ENCODE measurements at regions not wholly inside any gene's neighbourhood (a gene's known extent, or its start where the extent isn't known, plus 50 kb on each side); places are given as distances from the start of the nearest gene placed in this dataset.
A peak's percentile ranks its signal among the peaks of the same experiment; 100 is the strongest.

DNA sequence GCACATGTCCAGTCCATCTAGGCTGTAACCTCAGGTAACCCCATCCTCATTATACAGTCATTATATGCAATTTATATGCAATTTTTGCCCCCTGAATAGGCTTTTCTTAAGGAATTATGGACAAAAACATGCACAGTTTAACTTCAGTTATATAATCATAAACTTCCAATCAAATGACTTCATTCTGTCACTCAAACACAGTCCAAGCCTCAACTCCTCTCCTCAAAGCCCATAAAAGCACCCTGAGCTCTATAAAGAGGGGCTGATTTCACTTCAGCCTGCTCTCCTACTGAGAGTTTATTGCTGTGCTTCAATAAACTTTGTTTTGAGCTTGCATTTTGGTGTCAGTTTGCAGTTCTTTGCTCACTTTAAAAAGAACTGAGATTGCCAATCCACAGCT is 1805.5 kb downstream of the BRINP3 start:
- DNase-seq (ENCODE audit: low read depth in 1 of 2, low spot score in 1 of 2), result no peak
- Histone ChIP-seq H3K4me2 (no peak overlapping the region), H3K9me3 (no peaks in the 10 kb centered on the region), H3K27ac (no peak overlapping the region), H3K4me1 (peaks cover 8% of the 10 kb centered on the region; the same call in 1 of the 3 replicates), H3K4me3 (no peak overlapping the region)
- no peak for FAIRE-seq
- ChIA-PET CTCF (no interaction called here), POLR2A (no interaction called here)
- TF ChIP-seq TFCP2L1 (CRISPR knock-in tag; IDR thresholded peaks at IDR 0.05) (no peak), BHLHE40 (IDR thresholded peaks at IDR 0.05; ENCODE audit: low read depth, low read length) (no peak), SMC3 (IDR thresholded peaks at IDR 0.05) (no peak), HOXB5 (CRISPR knock-in tag; IDR thresholded peaks at IDR 0.05) (no peak), GATA3 (IDR thresholded peaks at IDR 0.05; ENCODE audit: borderline replicate concordance) (no peak), HOXB13 (CRISPR knock-in tag; IDR thresholded peaks at IDR 0.05; ENCODE audit: low read depth) (no peak), NPAS2 (CRISPR knock-in tag; IDR thresholded peaks at IDR 0.05; ENCODE audit: borderline replicate concordance) (no peak)
- TF ChIP-seq, protein P1, sequence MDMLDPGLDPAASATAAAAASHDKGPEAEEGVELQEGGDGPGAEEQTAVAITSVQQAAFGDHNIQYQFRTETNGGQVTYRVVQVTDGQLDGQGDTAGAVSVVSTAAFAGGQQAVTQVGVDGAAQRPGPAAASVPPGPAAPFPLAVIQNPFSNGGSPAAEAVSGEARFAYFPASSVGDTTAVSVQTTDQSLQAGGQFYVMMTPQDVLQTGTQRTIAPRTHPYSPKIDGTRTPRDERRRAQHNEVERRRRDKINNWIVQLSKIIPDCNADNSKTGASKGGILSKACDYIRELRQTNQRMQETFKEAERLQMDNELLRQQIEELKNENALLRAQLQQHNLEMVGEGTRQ (IDR thresholded peaks at IDR 0.05), result no peak
- ATAC-seq, result no peak

DNA sequence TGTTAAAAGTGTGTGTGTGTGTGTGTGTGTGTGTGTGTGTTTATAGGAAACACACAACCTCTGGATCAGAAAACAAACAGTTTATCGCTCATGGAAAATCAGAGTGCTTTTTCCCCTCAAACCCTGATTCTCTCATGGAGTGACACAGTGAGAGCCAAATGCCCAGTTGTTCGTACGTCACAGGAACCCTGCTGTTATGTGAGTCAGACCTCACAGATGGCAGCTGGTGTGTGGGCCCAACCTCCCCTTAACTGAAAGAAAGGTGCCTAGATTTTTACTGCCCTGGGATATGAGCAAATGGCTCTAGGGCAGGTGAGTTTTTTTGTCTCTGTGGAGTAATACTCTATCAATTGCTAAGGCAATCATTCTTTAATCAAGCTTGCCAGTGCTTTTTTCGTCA is 1788.1 kb downstream of the BRINP3 start:
- Histone ChIP-seq H3K4me3 (no peak overlapping the region), H3K27ac (peak overlapping the region in 1 of 2 experiments; percentile 49; a peak in 1 of 6 replicates), H3K4me2 (no peak overlapping the region), H3K4me1 (no peaks in the 10 kb centered on the region), H3K9me3 (no peaks in the 10 kb centered on the region)
- CTCF ChIA-PET, result no interaction called here
- 30% methylated on average over 4 of the region's 4 CpGs for WGBS (ENCODE audit: missing lambda C conversion rate)
- POLR2A ChIA-PET, result no interaction called here
- FAIRE-seq (no peak), DNase-seq (ENCODE audit: low read depth in 1 of 2, low spot score in 1 of 2) (peak in 1 of 2 experiments; percentile 40), ATAC-seq (peak in 1 of 2 experiments; percentile 66; a peak in 1 of 6 replicates)
- no peak for TF ChIP-seq EHMT2 (IDR thresholded peaks at IDR 0.05; ENCODE audit: low read depth)
- TF ChIP-seq, protein P2, sequence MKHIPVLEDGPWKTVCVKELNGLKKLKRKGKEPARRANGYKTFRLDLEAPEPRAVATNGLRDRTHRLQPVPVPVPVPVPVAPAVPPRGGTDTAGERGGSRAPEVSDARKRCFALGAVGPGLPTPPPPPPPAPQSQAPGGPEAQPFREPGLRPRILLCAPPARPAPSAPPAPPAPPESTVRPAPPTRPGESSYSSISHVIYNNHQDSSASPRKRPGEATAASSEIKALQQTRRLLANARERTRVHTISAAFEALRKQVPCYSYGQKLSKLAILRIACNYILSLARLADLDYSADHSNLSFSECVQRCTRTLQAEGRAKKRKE (CRISPR knock-in tag; IDR thresholded peaks at IDR 0.05; ENCODE audit: low read depth), result no peak
- TF ChIP-seq, protein P3, sequence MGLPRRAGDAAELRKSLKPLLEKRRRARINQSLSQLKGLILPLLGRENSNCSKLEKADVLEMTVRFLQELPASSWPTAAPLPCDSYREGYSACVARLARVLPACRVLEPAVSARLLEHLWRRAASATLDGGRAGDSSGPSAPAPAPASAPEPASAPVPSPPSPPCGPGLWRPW (IDR thresholded peaks at IDR 0.05), result no peak
- TF ChIP-seq, protein P4, sequence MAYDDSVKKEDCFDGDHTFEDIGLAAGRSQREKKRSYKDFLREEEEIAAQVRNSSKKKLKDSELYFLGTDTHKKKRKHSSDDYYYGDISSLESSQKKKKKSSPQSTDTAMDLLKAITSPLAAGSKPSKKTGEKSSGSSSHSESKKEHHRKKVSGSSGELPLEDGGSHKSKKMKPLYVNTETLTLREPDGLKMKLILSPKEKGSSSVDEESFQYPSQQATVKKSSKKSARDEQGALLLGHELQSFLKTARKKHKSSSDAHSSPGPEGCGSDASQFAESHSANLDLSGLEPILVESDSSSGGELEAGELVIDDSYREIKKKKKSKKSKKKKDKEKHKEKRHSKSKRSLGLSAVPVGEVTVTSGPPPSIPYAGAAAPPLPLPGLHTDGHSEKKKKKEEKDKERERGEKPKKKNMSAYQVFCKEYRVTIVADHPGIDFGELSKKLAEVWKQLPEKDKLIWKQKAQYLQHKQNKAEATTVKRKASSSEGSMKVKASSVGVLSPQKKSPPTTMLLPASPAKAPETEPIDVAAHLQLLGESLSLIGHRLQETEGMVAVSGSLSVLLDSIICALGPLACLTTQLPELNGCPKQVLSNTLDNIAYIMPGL (CRISPR knock-in tag; IDR thresholded peaks at IDR 0.05; ENCODE audit: borderline replicate concordance), result no peak
- TF ChIP-seq FOSB (CRISPR knock-in tag; IDR thresholded peaks at IDR 0.05), result no peak
- TF ChIP-seq KDM1A (IDR thresholded peaks at IDR 0.05; ENCODE audit: low read depth), result no peak
- TF ChIP-seq CBX8 (IDR thresholded peaks at IDR 0.05), result no peak
- no peak for TF ChIP-seq CBX2 (IDR thresholded peaks at IDR 0.05; ENCODE audit: borderline replicate concordance, low read depth)
- no peak for TF ChIP-seq MAZ (IDR thresholded peaks at IDR 0.05; ENCODE audit: borderline replicate concordance, low read depth, low read length)
- no peak for TF ChIP-seq NFE2L2 (conservative IDR thresholded peaks at IDR 0.05; ENCODE audit: low read length)

DNA sequence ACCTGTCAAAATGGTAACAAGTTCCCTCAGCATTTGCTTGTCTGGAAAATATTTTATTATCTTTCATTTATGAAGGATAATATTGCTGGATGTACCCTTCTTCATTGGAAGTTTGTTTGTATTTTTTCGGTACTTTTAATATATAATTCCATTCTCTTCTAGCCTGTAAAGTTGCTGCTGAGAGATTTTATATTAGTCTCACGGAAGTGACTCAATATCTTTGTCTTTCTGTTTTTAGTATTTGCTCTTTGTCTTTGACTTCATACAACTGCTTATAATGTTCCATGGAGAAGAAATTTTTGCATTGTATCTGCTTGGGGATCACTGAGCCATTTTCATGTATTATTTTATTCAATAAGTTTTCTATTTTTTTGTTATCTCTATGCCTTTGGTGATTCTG is 1777.5 kb downstream of the BRINP3 start:
- Histone ChIP-seq H3K9me3 (no peaks in the 10 kb centered on the region), H3K4me1 (no peaks in the 10 kb centered on the region), H3K4me3 (no peak overlapping the region), H3K4me2 (no peak overlapping the region), H3K27ac (no peak overlapping the region)
- ChIA-PET POLR2A (no interaction called here), CTCF (no interaction called here)
- 70% methylated on average over 2 of the region's 2 CpGs for whole genome bisulfite sequencing (ENCODE audit: missing lambda C conversion rate)
- no peak for DNase-seq (ENCODE audit: low read depth in 1 of 2, low spot score in 1 of 2)
- FAIRE-seq, result no peak
- no peak for ATAC-seq
- TF ChIP-seq BHLHE40 (IDR thresholded peaks at IDR 0.05; ENCODE audit: low read depth, low read length), result no peak
- no peak for TF ChIP-seq HEYL (CRISPR knock-in tag; IDR thresholded peaks at IDR 0.05)
- TF ChIP-seq, protein P5, sequence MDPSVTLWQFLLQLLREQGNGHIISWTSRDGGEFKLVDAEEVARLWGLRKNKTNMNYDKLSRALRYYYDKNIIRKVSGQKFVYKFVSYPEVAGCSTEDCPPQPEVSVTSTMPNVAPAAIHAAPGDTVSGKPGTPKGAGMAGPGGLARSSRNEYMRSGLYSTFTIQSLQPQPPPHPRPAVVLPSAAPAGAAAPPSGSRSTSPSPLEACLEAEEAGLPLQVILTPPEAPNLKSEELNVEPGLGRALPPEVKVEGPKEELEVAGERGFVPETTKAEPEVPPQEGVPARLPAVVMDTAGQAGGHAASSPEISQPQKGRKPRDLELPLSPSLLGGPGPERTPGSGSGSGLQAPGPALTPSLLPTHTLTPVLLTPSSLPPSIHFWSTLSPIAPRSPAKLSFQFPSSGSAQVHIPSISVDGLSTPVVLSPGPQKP (IDR thresholded peaks at IDR 0.05; ENCODE audit: low read depth, low read length), result no peak
- TF ChIP-seq EP300 (IDR thresholded peaks at IDR 0.05), result no peak
- TF ChIP-seq SREBF2 (IDR thresholded peaks at IDR 0.05), result no peak
- no peak for TF ChIP-seq TFCP2L1 (CRISPR knock-in tag; IDR thresholded peaks at IDR 0.05)
- no peak for TF ChIP-seq TP53 (CRISPR knock-in tag; IDR thresholded peaks at IDR 0.05)
- TF ChIP-seq ZSCAN20 (CRISPR knock-in tag; IDR thresholded peaks at IDR 0.05), result no peak
- no peak for TF ChIP-seq JUN (IDR thresholded peaks at IDR 0.05)
- TF ChIP-seq NR3C1 (IDR thresholded peaks at IDR 0.05), result no peak
- TF ChIP-seq ESRRA (IDR thresholded peaks at IDR 0.05; ENCODE audit: borderline replicate concordance, low read length), result no peak
- no peak for TF ChIP-seq POLR2A (IDR thresholded peaks at IDR 0.05; ENCODE audit: low read length)
- TF ChIP-seq FOSL2 (IDR thresholded peaks at IDR 0.05), result no peak
- TF ChIP-seq FOSL2 (CRISPR knock-in tag; IDR thresholded peaks at IDR 0.05), result no peak
- TF ChIP-seq, protein P6, sequence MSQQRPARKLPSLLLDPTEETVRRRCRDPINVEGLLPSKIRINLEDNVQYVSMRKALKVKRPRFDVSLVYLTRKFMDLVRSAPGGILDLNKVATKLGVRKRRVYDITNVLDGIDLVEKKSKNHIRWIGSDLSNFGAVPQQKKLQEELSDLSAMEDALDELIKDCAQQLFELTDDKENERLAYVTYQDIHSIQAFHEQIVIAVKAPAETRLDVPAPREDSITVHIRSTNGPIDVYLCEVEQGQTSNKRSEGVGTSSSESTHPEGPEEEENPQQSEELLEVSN (IDR thresholded peaks at IDR 0.05; ENCODE audit: borderline replicate concordance, low read depth), result no peak
- TF ChIP-seq RNF2 (IDR thresholded peaks at IDR 0.05; ENCODE audit: borderline replicate concordance, low read depth), result no peak
- TF ChIP-seq JUNB (IDR thresholded peaks at IDR 0.05), result no peak

Data from A549 (cell line).